HuH-7 (cell line): ENCODE measurements at regions not wholly inside any gene's neighbourhood (a gene's known extent, or its start where the extent isn't known, plus 50 kb on each side); places are given as distances from the start of the nearest gene placed in this dataset.
"Not testable (repeated sequence)": the region's sequence is repeated elsewhere in the genome, so short reads cannot be mapped to it uniquely, and the experiment has no call there.

ENCODE experiments used
- DNase-seq: peaks from one replicate; pipeline ENCODE4 v3.0.0; 2011; ENCODE audit warnings: low spot score

DNA sequence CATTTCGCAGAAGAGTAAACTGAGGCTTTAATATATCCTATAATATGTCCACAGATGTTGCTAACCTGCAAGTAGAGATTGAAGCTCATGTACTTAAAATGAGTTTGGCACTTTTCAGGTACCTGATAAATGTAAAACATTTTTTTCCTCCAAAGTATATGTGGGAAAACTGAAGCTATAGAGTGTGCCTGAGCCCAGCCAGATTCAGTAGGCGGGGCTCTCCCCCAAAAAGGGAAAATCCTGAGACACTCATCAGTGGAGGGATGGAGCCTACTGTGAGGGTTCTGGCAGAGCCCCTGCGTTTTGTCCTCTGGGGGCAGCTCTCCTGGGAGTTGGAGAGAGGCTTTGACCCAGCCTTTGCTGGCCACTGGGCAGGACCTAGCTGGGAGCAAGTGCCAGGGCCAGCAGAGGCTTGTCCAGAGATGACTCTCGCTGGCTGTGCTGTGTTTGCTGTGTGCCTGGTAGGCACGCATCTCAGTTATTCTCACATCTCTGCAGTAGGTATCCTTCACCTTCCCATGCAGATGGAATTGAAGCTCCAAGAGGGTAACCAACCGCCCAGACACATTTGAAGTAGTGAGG is 81.1 kb upstream of the SPRY4 start:
- no peak for DNase-seq

DNA sequence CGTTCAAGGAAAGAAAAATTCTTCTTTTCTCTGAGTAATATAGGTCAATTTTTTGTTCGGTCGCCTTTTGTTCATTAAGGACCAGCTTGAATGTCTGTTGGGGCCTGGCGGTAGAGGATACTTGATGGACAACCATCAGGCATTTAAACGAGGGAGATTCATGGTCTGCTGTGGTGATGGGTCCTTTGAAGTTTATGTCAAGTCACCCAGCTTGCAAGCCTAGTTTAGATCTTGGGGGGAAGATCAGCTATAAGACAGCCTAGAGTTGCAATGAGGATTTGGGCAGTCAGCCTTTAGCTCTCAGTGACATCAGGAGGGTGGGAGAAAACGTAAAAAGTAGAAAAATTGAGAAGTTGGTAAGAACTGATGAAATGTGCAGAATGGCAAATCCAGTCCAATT is 80.2 kb upstream of the SPRY4 start:
- no peak for DNase-seq

DNA sequence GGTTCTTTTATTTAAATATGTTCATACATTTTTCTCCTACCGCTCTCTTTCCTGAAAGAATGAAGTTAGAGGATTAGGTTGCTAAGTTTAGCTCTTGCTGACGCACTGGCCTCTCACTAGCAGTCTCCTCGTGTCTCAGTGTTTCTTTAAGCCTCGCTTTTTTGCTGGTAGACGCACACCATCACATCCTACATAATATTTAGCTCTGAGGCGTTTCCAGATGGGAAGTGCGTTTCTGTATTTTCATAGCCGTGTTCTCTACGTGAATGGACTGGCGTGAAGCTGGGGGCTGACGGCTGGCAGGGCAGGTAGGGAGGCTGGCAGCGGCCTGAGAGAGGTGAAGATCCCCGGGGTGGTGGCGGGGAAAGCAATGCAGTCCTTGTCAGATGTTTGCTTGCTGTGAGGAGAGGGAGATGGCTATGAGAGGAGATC is 79.2 kb upstream of the SPRY4 start:
- DNase-seq: no peak

DNA sequence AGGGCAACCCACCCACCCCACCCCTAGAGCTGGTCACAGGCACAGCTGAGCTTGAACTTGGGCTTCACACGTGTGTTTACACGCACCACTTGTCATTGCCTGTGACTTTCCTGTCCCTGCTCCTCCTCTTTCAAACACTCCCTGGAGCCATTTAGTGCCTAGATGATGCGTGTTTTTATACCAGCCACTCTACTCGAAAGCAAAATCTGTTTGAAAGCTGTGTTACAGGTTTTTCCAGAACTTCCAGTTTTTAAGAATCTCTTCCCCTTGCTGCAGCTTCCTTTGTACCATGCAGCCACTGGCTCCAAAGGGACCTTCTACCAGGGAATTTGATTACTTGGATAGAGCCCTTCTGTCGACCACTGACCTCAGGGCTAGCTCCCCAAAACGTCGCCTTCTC is 78.8 kb upstream of the SPRY4 start:
- DNase-seq: no peak

DNA sequence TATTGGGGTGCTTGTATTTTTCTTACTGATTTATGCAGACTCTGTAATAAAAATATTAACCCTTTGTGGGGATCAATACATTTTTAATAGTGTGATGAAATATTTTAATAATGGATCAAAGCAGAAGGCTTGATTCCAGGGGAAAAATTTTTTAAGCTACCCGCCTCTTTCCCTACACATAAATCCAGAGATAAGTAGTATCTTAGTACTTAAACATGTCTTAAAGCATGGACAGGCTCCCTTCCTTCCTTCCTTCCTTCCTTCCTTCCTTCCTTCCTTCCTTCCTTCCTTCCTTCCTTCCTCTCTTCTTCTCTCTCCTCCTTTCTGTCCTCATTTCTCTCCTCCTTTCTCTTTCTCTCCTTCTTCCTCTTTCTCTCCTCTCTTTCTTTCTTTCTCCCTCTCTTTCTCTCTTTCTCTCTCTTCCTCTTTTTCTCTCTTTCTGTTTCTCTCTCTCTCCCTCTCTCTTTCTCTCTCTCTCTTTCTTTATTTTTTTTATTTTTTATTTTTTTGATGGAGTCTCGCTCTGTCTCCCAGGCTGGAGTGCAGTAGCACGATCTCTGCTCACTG is 78.0 kb upstream of the SPRY4 start:
- no peak for DNase-seq

DNA sequence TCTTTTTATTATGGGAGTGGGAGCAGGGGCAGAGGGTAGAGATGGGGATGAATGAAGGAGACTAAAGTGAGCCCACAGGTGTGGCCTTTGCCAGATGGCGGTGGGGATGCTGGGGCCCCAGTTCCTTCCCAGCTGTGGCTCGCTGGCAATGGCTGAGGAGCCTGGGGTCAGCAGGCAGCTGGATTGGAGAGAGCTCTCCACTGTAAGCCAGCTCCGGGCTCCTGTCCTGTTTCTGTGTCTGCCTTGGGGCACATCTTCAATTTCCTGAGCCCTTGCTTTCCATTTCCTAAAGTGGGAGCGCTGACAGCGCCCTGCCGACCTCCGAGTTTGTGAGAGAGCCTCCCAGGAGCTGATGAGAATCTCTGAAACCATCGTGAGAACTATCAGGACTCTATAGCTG is 75.6 kb upstream of the SPRY4 start:
- DNase-seq: no peak

DNA sequence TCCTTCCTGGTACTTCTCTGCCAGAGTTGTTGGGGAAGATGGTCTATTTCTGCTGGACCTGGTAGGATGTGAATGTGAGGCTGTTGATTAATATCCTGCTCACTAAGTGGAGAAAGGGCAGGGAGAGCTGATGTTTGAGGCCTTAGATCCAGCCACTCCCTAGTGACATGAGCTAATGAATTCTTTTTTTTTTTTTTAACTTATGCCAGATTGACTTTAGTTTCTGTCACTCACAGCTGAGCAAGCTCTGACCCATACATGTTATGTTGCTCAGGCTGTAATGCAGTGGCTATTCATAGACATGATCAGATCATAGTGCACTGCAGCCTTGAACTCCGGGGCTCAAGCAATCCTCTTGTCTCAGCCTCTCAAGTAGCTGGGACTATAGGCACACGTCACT is 75.1 kb upstream of the SPRY4 start:
- DNase-seq: no peak

DNA sequence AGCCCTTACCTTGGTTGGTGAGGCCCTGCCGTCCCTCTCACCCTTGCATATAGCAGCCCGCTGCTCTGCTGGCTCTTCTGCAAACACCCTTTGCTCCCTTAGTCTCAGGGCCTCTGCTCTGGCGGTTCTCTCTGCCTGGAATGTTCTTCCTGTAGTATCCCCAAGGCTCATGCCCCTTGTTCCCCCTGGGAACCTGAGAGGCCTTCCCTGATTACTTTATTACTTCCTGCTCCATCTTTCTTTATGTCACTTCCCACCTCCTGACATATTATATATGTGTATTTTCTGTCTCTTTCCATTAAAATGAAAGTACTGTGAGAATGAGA is 73.9 kb upstream of the SPRY4 start:
- no peak for DNase-seq

DNA sequence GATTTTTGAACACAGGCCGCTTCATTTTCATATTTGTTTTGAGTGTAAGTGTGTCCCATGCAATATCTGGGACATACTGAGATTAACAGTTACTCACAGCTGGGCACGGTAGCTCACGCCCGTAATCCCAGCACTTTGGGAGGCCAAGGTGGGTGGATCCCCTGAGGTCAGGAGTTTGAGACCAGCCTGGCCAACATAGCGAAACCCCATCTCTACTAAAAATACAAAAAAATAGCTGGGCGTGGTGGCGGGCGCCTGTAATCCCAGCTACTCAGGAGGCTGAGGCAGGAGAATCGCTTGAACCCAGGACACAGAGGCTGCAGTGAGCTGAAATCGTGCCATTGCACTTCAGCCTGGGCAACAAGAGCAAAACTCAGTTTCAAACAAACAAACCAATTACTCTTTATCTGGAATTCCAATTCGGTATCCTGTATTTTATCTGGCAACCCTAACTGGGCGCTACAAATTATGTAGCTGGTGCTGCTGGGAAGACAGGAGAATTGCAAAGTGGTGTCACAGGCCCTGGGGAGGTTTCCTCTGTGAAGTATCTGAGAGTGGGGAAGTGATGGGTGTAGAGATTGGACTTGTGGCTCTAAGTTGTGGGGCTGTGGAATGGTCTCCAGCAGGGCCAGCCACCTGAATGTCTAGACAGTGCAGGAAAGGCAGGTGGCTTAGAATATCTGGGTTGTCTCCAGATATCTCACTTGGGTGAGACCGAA is 73.3 kb upstream of the SPRY4 start:
- DNase-seq: not testable (repeated sequence)

DNA sequence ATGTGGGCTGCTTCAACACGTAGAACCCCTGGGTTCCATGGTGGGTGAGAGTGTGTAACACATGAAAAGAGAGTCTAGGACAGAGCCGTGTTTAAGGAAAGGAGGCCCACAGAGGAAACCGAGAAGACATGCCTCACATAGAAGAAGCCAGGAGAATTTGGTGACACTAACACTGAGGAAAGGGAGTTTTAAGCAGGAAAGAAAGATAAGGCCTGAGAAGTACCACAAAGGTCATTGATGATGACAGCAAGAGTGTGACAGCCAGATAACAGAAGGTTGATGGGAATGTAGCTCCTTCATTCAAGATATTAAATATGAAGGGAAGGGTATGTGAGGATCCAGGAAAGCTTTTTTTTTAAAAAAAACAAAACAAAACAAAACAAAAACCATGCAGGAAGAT is 72.4 kb upstream of the SPRY4 start:
- no peak for DNase-seq

DNA sequence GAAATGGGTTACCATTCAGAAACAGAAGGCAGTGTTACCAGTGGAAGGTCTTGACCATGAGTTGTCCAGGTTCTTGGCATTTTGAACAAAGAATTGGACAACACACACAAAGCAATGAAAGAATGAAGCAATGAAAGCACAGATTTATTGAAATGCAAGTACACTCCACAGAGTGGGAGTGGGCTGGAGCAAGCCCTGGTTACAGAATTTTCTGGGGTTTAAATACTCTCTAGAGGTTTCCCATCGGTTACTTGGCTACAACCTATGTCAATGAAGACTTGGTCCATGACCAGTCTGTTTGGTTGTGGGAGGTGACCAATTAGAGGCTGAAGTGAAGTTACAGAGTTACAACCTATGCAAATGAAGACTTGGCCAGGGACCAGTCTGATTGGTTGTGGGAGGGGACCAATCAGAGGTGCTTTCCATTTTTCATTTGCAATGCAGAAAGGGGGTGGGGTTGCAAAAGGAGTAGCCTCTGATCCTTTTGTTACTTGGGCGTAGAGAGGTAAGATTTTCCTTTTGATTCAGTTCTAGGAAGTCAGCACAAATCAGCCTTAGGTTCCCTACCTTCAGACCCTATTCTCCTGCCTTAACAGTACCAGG is 71.7 kb upstream of the SPRY4 start:
- no peak for DNase-seq

DNA sequence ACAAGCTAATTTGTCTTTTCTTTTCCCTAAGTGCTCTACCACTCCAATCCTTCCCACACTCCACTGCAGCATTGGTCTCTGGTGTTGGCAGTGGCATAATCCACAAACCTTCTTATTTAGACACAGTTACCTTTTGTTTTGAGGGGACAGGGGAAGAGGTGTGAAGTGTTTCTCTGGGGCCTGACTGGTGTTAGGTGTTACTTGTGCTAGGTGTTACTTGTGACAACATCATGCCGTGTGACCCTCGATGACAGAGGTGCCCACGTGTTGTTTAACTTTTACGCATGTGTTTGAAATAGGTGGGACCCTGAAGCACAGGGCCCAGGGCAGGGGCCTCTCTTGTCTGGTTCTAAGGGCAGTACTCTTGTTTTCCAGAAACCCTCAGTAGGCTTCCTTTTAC is 70.5 kb upstream of the SPRY4 start:
- no peak for DNase-seq

DNA sequence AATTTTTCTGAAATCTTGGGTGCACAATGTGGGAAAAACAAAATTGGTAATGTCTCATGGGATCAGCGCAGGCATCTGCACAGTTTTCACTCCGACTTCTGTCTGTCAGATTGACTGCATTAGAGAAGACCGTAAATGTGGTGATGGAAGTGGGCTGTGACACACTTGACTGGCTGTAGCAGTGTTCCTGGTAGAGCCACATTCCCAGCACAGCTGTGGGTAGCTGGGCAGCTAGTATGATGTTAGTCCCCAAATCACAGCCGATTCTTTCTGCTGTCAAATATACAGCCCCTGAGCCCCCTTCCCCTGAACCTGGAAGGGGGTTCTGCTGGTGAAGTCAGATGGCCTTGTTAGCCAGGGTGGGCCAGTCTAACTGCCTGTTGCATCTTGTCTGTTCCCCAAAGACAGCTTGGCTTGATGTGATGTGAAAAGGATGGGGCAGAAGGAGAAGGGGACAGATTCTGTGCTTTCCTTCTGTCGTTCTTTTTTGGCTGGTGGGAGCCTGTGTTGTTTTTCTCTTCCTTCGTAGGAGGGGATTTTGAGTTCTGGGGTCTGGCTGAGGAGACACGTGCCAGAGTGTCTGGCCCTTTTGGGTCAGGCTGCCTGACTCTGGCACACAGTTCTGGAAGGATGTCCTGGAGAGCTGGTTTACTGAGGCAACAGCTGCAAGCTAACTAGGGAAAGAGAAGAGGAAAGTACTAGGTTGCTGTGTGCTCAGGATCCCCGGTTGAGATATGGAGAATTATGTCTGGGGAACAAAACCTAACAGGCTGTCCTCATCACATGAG is 66.4 kb upstream of the SPRY4 start:
- no peak for DNase-seq

DNA sequence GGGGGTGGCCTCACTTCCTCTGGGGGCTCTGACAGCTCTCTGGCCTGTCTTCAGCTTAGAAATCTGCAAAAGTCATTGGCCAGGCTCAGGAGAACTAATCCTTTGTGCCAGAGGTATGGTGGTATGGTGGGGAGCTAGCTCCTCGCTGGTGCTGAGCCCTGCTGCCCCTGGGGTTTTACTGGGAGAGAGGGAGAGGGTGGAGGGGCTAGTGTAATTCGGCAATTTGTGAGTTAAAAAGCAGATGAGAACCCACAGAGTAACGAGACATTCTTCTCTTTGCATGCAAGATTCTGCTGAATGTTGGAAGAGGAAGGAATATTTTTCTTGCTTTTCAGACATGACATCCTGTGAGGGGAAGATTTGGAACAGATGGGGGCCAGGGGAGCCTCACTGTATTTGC is 65.5 kb upstream of the SPRY4 start:
- DNase-seq: no peak

DNA sequence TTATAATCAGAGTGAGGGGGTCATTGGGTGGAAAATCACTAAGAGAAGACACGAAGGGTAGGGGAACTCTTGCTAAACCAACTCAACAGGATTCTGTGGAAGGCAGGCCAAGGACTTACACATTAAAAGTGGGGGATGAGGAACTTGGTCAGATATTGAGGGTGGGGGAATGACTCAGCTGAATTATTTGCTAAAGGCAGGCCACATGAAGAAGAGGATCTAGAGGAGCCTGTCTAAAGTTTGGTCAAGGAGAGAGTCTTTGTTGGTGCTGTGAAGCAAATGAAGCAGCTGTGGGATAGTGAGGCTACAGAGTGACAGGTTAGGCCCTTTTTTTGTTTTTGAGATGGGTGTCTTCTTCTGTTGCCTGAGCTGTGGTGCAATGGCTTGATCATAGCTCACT is 63.9 kb upstream of the SPRY4 start:
- DNase-seq: no peak

DNA sequence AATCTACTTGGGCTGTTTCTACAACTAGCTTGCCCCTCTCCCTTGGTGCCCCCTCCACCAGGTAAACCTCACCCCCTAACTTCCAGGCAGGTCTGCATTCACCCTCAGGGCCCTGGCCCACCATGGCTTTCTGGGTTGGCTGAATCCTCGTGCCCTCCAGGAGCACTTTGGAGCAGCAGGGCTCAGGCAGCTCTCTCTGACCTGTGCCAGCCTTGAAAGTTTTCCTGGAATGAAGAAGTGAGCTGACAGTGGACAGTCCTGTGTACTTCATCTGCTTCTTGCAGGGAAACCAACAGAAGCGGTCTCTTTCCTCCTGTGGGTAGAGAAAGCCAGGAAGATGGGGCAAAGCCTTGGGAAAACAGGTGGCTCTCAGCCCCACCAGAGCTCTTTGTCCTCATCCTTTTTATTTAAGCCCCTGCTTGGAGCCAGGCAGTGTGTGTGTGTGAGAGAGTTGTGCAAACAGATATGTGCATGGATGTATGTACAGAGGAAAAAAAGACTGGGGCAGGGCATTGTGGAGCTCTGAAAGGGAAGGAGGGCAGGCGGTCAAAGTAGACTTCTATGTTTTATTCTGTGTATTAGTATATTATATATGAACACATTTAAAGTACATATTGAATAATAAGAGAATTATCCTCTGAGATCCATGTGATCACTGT is 62.3 kb upstream of the SPRY4 start:
- DNase-seq: no peak

DNA sequence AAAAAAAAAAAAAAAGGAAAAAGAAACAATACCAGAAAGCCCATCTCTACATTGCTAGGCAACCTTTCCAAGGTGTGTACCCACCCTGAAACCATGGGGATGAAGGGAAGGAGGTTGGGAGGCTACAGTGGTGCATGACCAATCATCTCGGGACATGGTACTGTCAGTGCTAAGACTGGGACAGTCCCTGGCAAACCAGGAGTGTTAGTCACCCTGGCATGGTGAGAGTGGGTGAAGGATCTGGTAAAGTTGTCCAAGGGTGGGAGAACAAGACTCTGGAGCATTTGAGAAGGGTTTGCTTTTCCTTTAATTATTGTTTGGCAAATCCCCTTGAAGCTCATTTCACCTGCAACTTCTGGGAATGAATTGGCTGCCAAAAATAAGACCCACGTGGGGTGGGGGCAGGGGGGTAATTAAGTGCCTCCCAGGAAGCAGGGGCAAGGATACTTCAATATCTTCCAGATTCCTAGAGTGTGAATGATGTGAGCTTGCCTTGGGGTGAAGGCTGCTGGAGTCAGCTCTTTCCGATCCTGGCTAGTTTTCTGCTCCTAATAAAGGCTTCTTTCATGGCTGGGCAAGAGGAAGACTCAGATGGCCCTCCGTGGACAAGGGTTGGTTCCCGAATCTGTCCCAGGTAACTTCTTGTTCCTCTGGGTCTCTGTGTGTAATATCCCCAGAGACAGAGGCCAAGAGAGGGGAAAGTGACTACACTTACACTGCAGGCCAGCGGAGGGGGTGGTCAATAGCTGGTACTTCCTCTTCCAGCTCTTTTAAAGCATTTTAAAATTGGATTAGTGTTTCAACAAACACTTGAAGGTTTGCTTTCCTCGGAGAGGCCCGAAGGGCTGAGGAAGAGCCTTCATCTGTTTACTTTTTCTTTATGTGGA is 61.6 kb upstream of the SPRY4 start:
- DNase-seq: no peak

DNA sequence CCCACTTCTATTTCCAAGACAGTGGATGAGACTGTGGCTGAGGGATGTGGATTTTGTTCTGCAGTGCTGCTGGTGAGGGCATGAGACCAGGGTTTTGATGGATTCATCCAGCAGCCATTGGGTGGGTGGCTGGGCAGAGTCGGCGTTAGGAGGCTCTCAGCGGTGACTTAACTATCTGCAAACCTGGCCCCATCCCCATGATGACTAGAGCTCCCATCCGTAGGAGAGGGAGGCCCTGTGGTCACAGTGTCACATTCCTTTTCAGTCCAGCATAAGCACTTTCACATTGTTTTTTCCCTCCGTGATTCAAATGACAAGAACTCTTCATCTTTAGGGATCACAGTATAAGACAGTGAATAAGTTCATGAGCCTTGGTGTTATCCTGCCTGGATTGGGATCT is 60.4 kb upstream of the SPRY4 start:
- DNase-seq: no peak

DNA sequence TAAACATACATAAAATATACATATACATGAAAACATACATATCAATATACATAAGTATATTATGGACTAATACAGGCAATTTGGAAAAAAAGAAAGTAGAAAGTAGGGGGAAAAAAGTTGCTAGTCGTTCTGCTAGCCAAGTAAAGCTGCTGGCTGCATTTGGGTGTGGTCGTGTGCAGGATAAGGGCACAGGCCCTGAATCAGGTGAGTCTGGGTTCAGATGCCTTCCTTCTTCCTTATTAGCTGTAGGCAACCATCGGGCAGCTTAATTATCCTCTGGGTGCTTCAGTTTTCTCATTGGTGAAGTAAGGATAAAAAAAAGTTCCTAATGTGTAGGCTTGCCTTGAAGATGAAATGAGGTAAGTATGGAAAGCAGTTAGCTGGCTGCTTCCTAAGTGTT is 59.2 kb upstream of the SPRY4 start:
- DNase-seq: no peak

DNA sequence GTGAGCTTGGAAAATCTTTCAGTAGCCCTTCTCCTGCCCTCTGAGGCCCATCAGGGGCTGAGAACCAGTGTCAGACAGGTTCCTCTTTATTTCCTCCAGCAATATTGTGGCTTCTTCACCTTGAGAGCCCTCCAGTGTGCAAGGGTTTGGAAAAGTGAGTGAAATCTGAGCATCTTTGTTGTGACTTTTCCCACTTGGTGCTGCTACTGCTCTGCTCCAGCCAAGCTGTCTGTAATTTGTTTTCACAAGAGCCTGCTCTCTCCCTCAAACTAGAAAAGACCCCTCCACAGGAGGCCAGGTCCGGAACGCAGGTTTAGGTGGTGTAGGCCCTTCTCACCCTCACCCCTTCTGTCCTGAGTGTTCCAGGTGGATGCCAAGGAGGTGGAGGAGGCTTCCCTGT is 57.4 kb upstream of the SPRY4 start:
- DNase-seq: no peak
